Astrocyte (in vitro differentiated cells and primary cell): ENCODE measurements at regions not wholly inside any gene's neighbourhood (a gene's known extent, or its start where the extent isn't known, plus 50 kb on each side); places are given as distances from the start of the nearest gene placed in this dataset.

Experiments
- DNase-seq: peaks from one replicate; pipeline ENCODE4 v3.0.0-alpha.2; 2010; ENCODE audit warnings: low read depth
- FAIRE-seq: peaks from 2 replicates; lab custom pipeline; 2011; peaks lifted over from hg19 to GRCh38; lab: Jason Lieb, UNC
- H2AFZ ChIP-seq: 2 replicates; pipeline ENCODE4 v1.6.0; 2012; ENCODE audit warnings: low read depth, low read length, inconsistent platforms
- H3K27ac ChIP-seq: 2 replicates; pipeline ENCODE4 v1.5.1; 2011; ENCODE audit warnings: low read depth, low read length, inconsistent platforms
- H3K27me3 ChIP-seq: 2 replicates; pipeline ENCODE4 v1.6.0; 2011; ENCODE audit warnings: low read length, inconsistent platforms; ENCODE audit not compliant: insufficient read depth
- H3K36me3 ChIP-seq: 2 replicates; pipeline ENCODE4 v1.5.1; 2011; ENCODE audit warnings: low read length, inconsistent platforms; ENCODE audit not compliant: insufficient read depth
- H3K4me1 ChIP-seq: 2 replicates; pipeline ENCODE4 v1.5.1; 2011; ENCODE audit warnings: low read length, inconsistent platforms; ENCODE audit not compliant: insufficient read depth
- H3K4me2 ChIP-seq: 2 replicates; pipeline ENCODE4 v1.6.0; 2012; ENCODE audit warnings: low read length, inconsistent platforms
- H3K4me3 ChIP-seq: 2 replicates; pipeline ENCODE4 v1.5.1; 2011; ENCODE audit warnings: low read depth, mild to moderate bottlenecking, low read length, inconsistent platforms; ENCODE audit not compliant: insufficient read depth
- H3K79me2 ChIP-seq: 2 replicates; pipeline ENCODE4 v1.6.0; 2012; ENCODE audit warnings: mild to moderate bottlenecking, low read length, inconsistent platforms; ENCODE audit not compliant: insufficient read depth
- H3K9ac ChIP-seq: 2 replicates; pipeline ENCODE4 v1.6.0; 2012; ENCODE audit warnings: mild to moderate bottlenecking, low read length, inconsistent platforms
- H3K9me3 ChIP-seq: 2 replicates; pipeline ENCODE4 v1.5.1; 2012; ENCODE audit warnings: low read depth, mild to moderate bottlenecking, low read length, inconsistent platforms; ENCODE audit not compliant: insufficient read depth
- H4K20me1 ChIP-seq: 2 replicates; pipeline ENCODE4 v1.6.0; 2012; ENCODE audit warnings: low read length, inconsistent platforms; ENCODE audit not compliant: insufficient read depth
- H3K27ac Mint-ChIP-seq: one replicate; pipeline ENCODE4 v1.8.0; 2021; ENCODE audit warnings: mild to moderate bottlenecking, mixed read lengths; ENCODE audit not compliant: unreplicated experiment
- H3K27me3 Mint-ChIP-seq: one replicate; pipeline ENCODE4 v1.8.0; 2021; ENCODE audit warnings: low read depth, mixed read lengths; ENCODE audit not compliant: unreplicated experiment
- H3K36me3 Mint-ChIP-seq: one replicate; pipeline ENCODE4 v1.8.0; 2021; ENCODE audit warnings: low read depth, mixed read lengths; ENCODE audit not compliant: unreplicated experiment
- H3K4me1 Mint-ChIP-seq: one replicate; pipeline ENCODE4 v1.8.0; 2021; ENCODE audit warnings: low read depth, mixed read lengths; ENCODE audit not compliant: unreplicated experiment
- H3K4me3 Mint-ChIP-seq: one replicate; pipeline ENCODE4 v1.8.0; 2021; ENCODE audit warnings: mild to moderate bottlenecking, moderate library complexity, mixed read lengths; ENCODE audit not compliant: unreplicated experiment
- H3K9me3 Mint-ChIP-seq: one replicate; pipeline ENCODE4 v1.8.0; 2021; ENCODE audit warnings: mild to moderate bottlenecking, mixed read lengths; ENCODE audit not compliant: unreplicated experiment
- CTCF ChIP-seq: IDR thresholded peaks from 2 replicates; pipeline ENCODE4 v1.5.1; 2011; ENCODE audit warnings: low read depth, mild to moderate bottlenecking, inconsistent platforms, low read length, moderate library complexity; ENCODE audit not compliant: insufficient read depth
- EZH2 ChIP-seq: IDR thresholded peaks from 2 replicates; pipeline ENCODE4 v1.6.1; 2012; ENCODE audit warnings: mild to moderate bottlenecking, low read length, inconsistent platforms; ENCODE audit not compliant: insufficient read depth

GRCh38 chr6:134372603-134373281 lies 54.8 kb upstream of the SGK1 start:
- Histone ChIP-seq H3K79me2 (no peaks in the 10 kb centered on the region), H3K9ac (peak overlapping the region; percentile 27), H2AFZ (no peak overlapping the region), H3K27ac (peak overlapping the region; percentile 57), H3K4me2 (peak overlapping the region; percentile 68), H4K20me1 (no peaks in the 10 kb centered on the region), H3K9me3 (no peaks in the 10 kb centered on the region), H3K4me3 (no peak overlapping the region), H3K27me3 (no peaks in the 10 kb centered on the region), H3K36me3 (no peaks in the 10 kb centered on the region), H3K4me1 (peaks cover 10% of the 10 kb centered on the region)
- no peak for TF ChIP-seq CTCF
- no peak for TF ChIP-seq EZH2
- FAIRE-seq (no peak), DNase-seq (peak; percentile 32)
- Mint-ChIP-seq H3K9me3 (no peaks in the 10 kb centered on the region), H3K27ac (peak overlapping the region; percentile 23), H3K4me3 (no peak overlapping the region), H3K27me3 (no peaks in the 10 kb centered on the region), H3K36me3 (no peaks in the 10 kb centered on the region), H3K4me1 (peaks cover 20% of the 10 kb centered on the region)

GRCh38 chr6:134368670-134369069 lies 50.8 kb upstream of the SGK1 start:
- FAIRE-seq: no peak
- H3K9ac ChIP-seq: no peak overlapping the region
- H3K4me1 ChIP-seq: peaks cover 14% of the 10 kb centered on the region
- Mint-ChIP-seq H3K27me3 (peaks cover 2% of the 10 kb centered on the region), H3K36me3 (no peaks in the 10 kb centered on the region), H3K4me1 (peaks cover 9% of the 10 kb centered on the region), H3K9me3 (no peaks in the 10 kb centered on the region), H3K4me3 (no peak overlapping the region), H3K27ac (no peak overlapping the region)
- H3K4me2 ChIP-seq: no peak overlapping the region
- no peaks in the 10 kb centered on the region for H3K27me3 ChIP-seq
- no peak overlapping the region for H3K4me3 ChIP-seq
- no peak overlapping the region for H2AFZ ChIP-seq
- H3K36me3 ChIP-seq: no peaks in the 10 kb centered on the region
- H3K27ac ChIP-seq: no peak overlapping the region
- H4K20me1 ChIP-seq: no peaks in the 10 kb centered on the region
- H3K79me2 ChIP-seq: no peaks in the 10 kb centered on the region
- no peak for DNase-seq
- H3K9me3 ChIP-seq: no peaks in the 10 kb centered on the region
- TF ChIP-seq CTCF (no peak), EZH2 (no peak)
